GM10266 (cell line): ENCODE measurements at regions not wholly inside any gene's neighbourhood (a gene's known extent, or its start where the extent isn't known, plus 50 kb on each side); places are given as distances from the start of the nearest gene placed in this dataset.

Experiments
- DNase-seq: peaks from one replicate; pipeline ENCODE4 v3.0.0; 2012; ENCODE audit errors: extremely low spot score
- CTCF ChIP-seq: IDR thresholded peaks from 2 replicates; pipeline ENCODE4 v1.5.1; 2012; ENCODE audit warnings: mild to moderate bottlenecking, low read depth; ENCODE audit not compliant: control insufficient read depth, insufficient read depth; ENCODE audit errors: missing control alignments

- TF ChIP-seq CTCF: no peak
- DNase-seq: no peak
These were observed 498.5 kb downstream of the INSC start for GRCh38 chr11:15613251-15613650.

GRCh38 chr11:15613789-15614188, 499.1 kb downstream of the INSC start:
- no peak for DNase-seq
- no peak for TF ChIP-seq CTCF

- no peak for TF ChIP-seq CTCF
- DNase-seq: no peak
These were observed 500.8 kb downstream of the INSC start for GRCh38 chr11:15615398-15616096.

GRCh38 chr11:15616130-15617105, 501.7 kb downstream of the INSC start:
- no peak for DNase-seq
- no peak for TF ChIP-seq CTCF

- DNase-seq: no peak
These were observed 502.4 kb downstream of the INSC start for GRCh38 chr11:15617126-15617525.

GRCh38 chr11:15618583-15619032, 503.9 kb downstream of the INSC start:
- TF ChIP-seq CTCF: no peak
- no peak for DNase-seq

More at GRCh38 chr11:15617126-15617525, 502.4 kb downstream of the INSC start:
- TF ChIP-seq CTCF: no peak
